Heart left ventricle (tissue), 16 donors: ENCODE measurements at regions not wholly inside any gene's neighbourhood (a gene's known extent, or its start where the extent isn't known, plus 50 kb on each side); places are given as distances from the start of the nearest gene placed in this dataset.
A peak's percentile ranks its signal among the peaks of the same experiment; 100 is the strongest.

Source experiments
- ATAC-seq, 4 donors: fragments of 200-7000 bp; cut with Tn5 transposase; one replicate each; pipeline ENCODE4 v1.9.1; 2020 to 2022; ENCODE audit warnings: moderate library complexity in 4 of 4, mild to moderate bottlenecking in 3 of 4, moderate number of reproducible peaks in 1 of 4
- DNase-seq, 5 donors: peaks; one replicate each; pipeline ENCODE4 v3.0.0-alpha.2; 2020
- H3K27ac ChIP-seq, 12 donors: fragments of 200-600 bp; sonication (generic) in 4 of 12; one replicate each; pipeline versions ENCODE4 v1.5.0 to v1.8.0; 2016 to 2022; ENCODE audit warnings: mild to moderate bottlenecking in 2 of 12
- H3K27me3 ChIP-seq, 9 donors: fragments of 200-600 bp; sonication (generic) in 2 of 9; one replicate each; pipeline versions ENCODE4 v1.5.1 to v1.8.0; 2016 to 2022; ENCODE audit warnings: mild to moderate bottlenecking in 3 of 9
- H3K36me3 ChIP-seq, 9 donors: fragments of 200-600 bp; sonication (generic) in 2 of 9; one replicate each; pipeline versions ENCODE4 v1.5.0 to v1.8.0; 2018 to 2022; ENCODE audit warnings: mild to moderate bottlenecking in 2 of 9
- H3K4me1 ChIP-seq, 12 donors: fragments of 200-600 bp; sonication (generic) in 4 of 12; one replicate each; pipeline versions ENCODE4 v1.5.0 to v1.8.0; 2016 to 2022; ENCODE audit warnings: mild to moderate bottlenecking in 3 of 12
- H3K4me3 ChIP-seq, 12 donors: fragments of 200-600 bp; sonication (generic) in 4 of 12; one replicate each; pipeline versions ENCODE4 v1.5.0 to v1.8.0; 2017 to 2022; ENCODE audit warnings: mild to moderate bottlenecking in 9 of 12, moderate library complexity in 4 of 12
- H3K9me3 ChIP-seq, 12 donors: fragments of 200-600 bp; sonication (generic) in 4 of 12; one replicate each; pipeline versions ENCODE4 v1.5.0 to v1.8.0; 2016 to 2022; ENCODE audit warnings: mild to moderate bottlenecking in 1 of 12
- CTCF ChIP-seq, 12 donors: fragments of 200-600 bp; sonication (generic) in 4 of 12; IDR thresholded peaks; one replicate each; pipeline versions ENCODE4 v1.5.0 to v1.8.0; 2018 to 2022; ENCODE audit warnings: antibody characterized with exemption in 12 of 12, mild to moderate bottlenecking in 5 of 12
- POLR2A ChIP-seq, 2 donors: fragments of 450-650 bp; IDR thresholded peaks; one replicate each; pipeline ENCODE4 v1.6.1; 2017; ENCODE audit warnings: antibody characterized with exemption in 2 of 2, mild to moderate bottlenecking in 2 of 2, moderate library complexity in 2 of 2
- WGBS, 4 donors: extraction: QIAGEN DNeasy Blood & Tissue Kit in 2 of 4; methylation state at CpG; one replicate each; pipeline versions ENCODE4 v1.1.5 to v1.1.7; 2013 to 2018; 5-methylcytosine and 5-hydroxymethylcytosine counted together
- intact Hi-C, 10 donors: fragments of 100-400 bp; cut with DNase I; formaldehyde crosslinking; loops; one replicate each; pipeline versions ENCODE4 v1.11.1 to v1.14.2; 2022
- donor health status: ischemic (EF 13 %, LVEDD 7.1; RV severe dilation, severe dysfunction).
- donor health status: healthy with polysubstance abuse.
- donor health status: DM: no; HTN: yes; CAD: no.
- donor health status: DM: no; HTN: no; CAD: no.
- donor health status: ischemic (EF 25% LVEDD 6.9; RV normal size, moderate dysfunction).
- donor health status: ischemic (EF 25% LVEDD 5.7; RV mildly dilated, moderate dysfunction).
- donor health status: healthy.
- donor health status: DM: yes; HTN: yes; CAD: no.
- donor health status: ischemic (EF 35%, LVEDD 5.7; RV mildly dilated, moderate dysfunction).
- donor health status: nonischemic (EF 11% LVEDD 7.7; RV severe dilation, severe dysfunction).
- donor health status: DM: yes; HTN: yes; CAD: no.
- donor health status: PGD.
- donor health status: ischemic (EF 29% LVEDD 5.4; RV normal size, mild dysfunction).
- donor health status: nonischemic (EF 23%, LVEDD 6.1; RV moderate dilation, normal function).

DNA sequence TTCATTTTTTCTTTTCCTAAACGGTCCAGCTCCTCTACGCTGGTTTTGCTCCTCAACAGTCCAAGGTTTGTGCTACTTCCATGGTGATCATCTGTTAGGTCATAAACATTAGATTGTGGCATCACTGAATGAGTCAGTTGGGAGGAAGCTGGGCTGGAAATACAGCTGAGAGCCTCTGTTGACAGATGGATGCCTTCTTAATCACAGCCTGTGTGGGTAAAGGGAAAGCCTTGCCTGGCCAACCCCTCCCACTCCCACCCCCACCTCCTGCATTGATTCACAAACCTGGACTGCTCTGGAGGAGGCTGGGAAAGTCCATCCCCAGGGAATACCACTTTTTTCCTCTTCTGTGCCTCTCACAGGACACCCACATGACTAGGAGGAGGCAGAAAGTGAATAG, 180.6 kb upstream of the CCN2 start:
- ATAC-seq (peak; percentile 86 to 93 (median 90)), DNase-seq (peak in 4 of 5 donors; percentile 47 to 69 (median 57))
- intact Hi-C loops = loop anchor here in 2 of 10 donors (10.0 kb wide), 2 partner anchors 107 to 177 kb away; partner anchors contain the start of gene CCN2 (in 1 of the 2)
- Histone ChIP-seq H3K27me3 (no peaks in the 10 kb centered on the region), H3K4me1 (peaks cover 0 to 41% (median 34%) of the 10 kb centered on the region in 12 donors), H3K9me3 (no peaks in the 10 kb centered on the region), H3K4me3 (no peak overlapping the region), H3K36me3 (no peaks in the 10 kb centered on the region), H3K27ac (peak overlapping the region; percentile 61 to 96 (median 83))
- TF ChIP-seq CTCF (IDR thresholded peaks at IDR 0.05) (no peak), POLR2A (IDR thresholded peaks at IDR 0.05) (no peak)
- WGBS, 4 donors = 36 to 56% (median 48%) methylated on average over 2 of the region's 2 CpGs

DNA sequence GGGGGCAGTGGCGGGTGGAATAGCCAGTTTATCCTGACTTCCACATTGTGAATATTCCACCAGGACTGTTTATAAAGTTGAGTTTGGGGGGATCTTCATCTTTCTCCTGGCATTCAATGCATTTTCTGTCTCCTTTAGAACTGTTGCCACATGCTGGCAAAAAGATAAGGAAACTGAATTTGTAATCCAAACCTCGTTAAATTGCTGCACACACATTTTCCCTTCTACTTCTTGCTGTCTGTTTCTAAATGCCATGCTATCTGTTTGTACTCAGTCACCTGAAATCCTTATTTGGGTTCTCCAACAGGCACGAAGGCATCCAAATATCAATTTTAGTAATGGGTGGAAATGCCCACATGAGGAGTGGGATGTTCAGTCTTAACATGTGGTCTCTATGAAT, 180.2 kb upstream of the CCN2 start:
- intact Hi-C loops = loop anchor here in 2 of 10 donors (10.0 kb wide), 2 partner anchors 107 to 177 kb away; partner anchors contain the start of gene CCN2 (in 1 of the 2)

GRCh38 chr6:132130626-132131298, 179.6 kb upstream of the CCN2 start:
- Histone ChIP-seq H3K36me3 (no peaks in the 10 kb centered on the region), H3K9me3 (no peaks in the 10 kb centered on the region), H3K27me3 (no peaks in the 10 kb centered on the region), H3K27ac (peak overlapping the region; percentile 61 to 96 (median 83)), H3K4me3 (peak overlapping the region in 1 of 12 donors; percentile 9), H3K4me1 (peaks cover 0 to 41% (median 34%) of the 10 kb centered on the region in 12 donors)
- intact Hi-C loops = loop anchor here in 2 of 10 donors (10.0 kb wide), 2 partner anchors 106 to 176 kb away; partner anchors contain the start of gene CCN2 (in 1 of the 2)
- 46 to 59% (median 57%) methylated on average over 10 of the region's 10 CpGs for WGBS, 4 donors
- peak in 4 of 5 donors; percentile 45 to 66 (median 52) for DNase-seq
- TF ChIP-seq CTCF (IDR thresholded peaks at IDR 0.05) (peak in 2 of 12 donors; percentile 18 to 31), POLR2A (IDR thresholded peaks at IDR 0.05) (no peak)
- peak; percentile 79 to 84 (median 81) for ATAC-seq

More for the DNA sequence above, 180.2 kb upstream of the CCN2 start:
- 47 to 66% (median 60%) methylated on average over 3 of the region's 3 CpGs for WGBS, 4 donors
- no peaks in the 10 kb centered on the region for H3K9me3 ChIP-seq
- H3K36me3 ChIP-seq = no peaks in the 10 kb centered on the region
- H3K27ac ChIP-seq = peak overlapping the region; percentile 61 to 96 (median 83)
- H3K27me3 ChIP-seq = no peaks in the 10 kb centered on the region
- peaks cover 0 to 41% (median 34%) of the 10 kb centered on the region in 12 donors for H3K4me1 ChIP-seq
- ATAC-seq (peak in 1 of 4 donors; percentile 7), DNase-seq (no peak)
- TF ChIP-seq POLR2A (IDR thresholded peaks at IDR 0.05) (no peak), CTCF (IDR thresholded peaks at IDR 0.05) (no peak)
- H3K4me3 ChIP-seq = peak overlapping the region in 2 of 12 donors; percentile 7 to 9

DNA sequence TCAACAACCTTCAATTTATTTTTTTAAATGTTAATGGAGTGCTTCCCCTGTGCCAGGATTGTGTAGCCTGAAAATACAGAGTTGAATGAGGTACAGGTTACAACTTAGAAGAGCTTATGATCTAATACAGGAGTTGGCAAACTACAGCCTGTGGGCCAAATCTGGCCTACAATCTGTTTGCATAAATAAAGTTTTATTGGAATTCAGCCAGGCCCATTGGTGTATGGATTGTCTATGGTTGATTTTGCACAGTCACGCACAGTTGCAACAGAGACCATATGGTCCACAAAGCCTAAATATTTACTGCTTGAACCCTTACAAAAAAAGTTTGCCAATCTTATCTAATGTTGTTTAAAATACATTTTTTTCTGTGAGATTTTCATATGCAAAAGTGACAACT, 177.3 kb upstream of the CCN2 start:
- Histone ChIP-seq H3K9me3 (no peaks in the 10 kb centered on the region), H3K27me3 (no peaks in the 10 kb centered on the region), H3K4me1 (peaks cover 0 to 32% (median 28%) of the 10 kb centered on the region in 12 donors), H3K27ac (no peak overlapping the region), H3K36me3 (no peaks in the 10 kb centered on the region), H3K4me3 (no peak overlapping the region)
- intact Hi-C loops = no loop called here
- DNase-seq (no peak), ATAC-seq (no peak)
- WGBS, 4 donors = 94 to 100% (median 97%) methylated on average over 1 of the region's 1 CpG
- no peak for TF ChIP-seq CTCF (IDR thresholded peaks at IDR 0.05)
- TF ChIP-seq POLR2A (IDR thresholded peaks at IDR 0.05) = no peak
